ENCODE measurements at regions not wholly inside any gene's neighbourhood (a gene's known extent, or its start where the extent isn't known, plus 50 kb on each side); places are given as distances from the start of the nearest gene placed in this dataset.
"Not testable (repeated sequence)": the region's sequence is repeated elsewhere in the genome, so short reads cannot be mapped to it uniquely, and the experiment has no call there.

GRCh38 chr1:65527190-65527589 lies 106.7 kb downstream of the LEPR start:
- in situ Hi-C loops (cut with MboI; ENCODE audit: low sequenced_read_pairs), result no loop called here

GRCh38 chr1:65527707-65528503 lies 107.4 kb downstream of the LEPR start:
- in situ Hi-C loops (cut with MboI; ENCODE audit: low sequenced_read_pairs), result no loop called here

- in situ Hi-C loops (cut with MboI; ENCODE audit: low sequenced_read_pairs), result no loop called here
These were observed 111.6 kb downstream of the LEPR start for GRCh38 chr1:65531972-65532570.

- in situ Hi-C loops (cut with MboI; ENCODE audit: low sequenced_read_pairs), result no loop called here
These were observed 115.5 kb downstream of the LEPR start for GRCh38 chr1:65535981-65536380.

- in situ Hi-C loops (cut with MboI; ENCODE audit: low sequenced_read_pairs), result no loop called here
These were observed 117.6 kb downstream of the LEPR start for GRCh38 chr1:65538086-65538485.

GRCh38 chr1:65538664-65539063 lies 118.2 kb downstream of the LEPR start:
- in situ Hi-C loops (cut with MboI; ENCODE audit: low sequenced_read_pairs), result no loop called here

GRCh38 chr1:65539266-65540131 lies 119.0 kb downstream of the LEPR start:
- in situ Hi-C loops (cut with MboI; ENCODE audit: low sequenced_read_pairs), result no loop called here

GRCh38 chr1:65541161-65541560 lies 120.7 kb downstream of the LEPR start:
- in situ Hi-C loops (cut with MboI; ENCODE audit: low sequenced_read_pairs), result no loop called here

- in situ Hi-C loops (cut with MboI; ENCODE audit: low sequenced_read_pairs), result no loop called here
These were observed 121.4 kb downstream of the LEPR start for GRCh38 chr1:65541865-65542264.

GRCh38 chr1:65542592-65542991 lies 122.1 kb downstream of the LEPR start:
- in situ Hi-C loops (cut with MboI; ENCODE audit: low sequenced_read_pairs), result not testable (repeated sequence)

GRCh38 chr1:65550306-65551010 lies 130.0 kb downstream of the LEPR start:
- in situ Hi-C loops (cut with MboI; ENCODE audit: low sequenced_read_pairs), result not testable (repeated sequence)

- in situ Hi-C loops (cut with MboI; ENCODE audit: low sequenced_read_pairs), result not testable (repeated sequence)
These were observed 132.0 kb downstream of the LEPR start for GRCh38 chr1:65552484-65552883.

- in situ Hi-C loops (cut with MboI; ENCODE audit: low sequenced_read_pairs), result not testable (repeated sequence)
These were observed 133.8 kb downstream of the LEPR start for GRCh38 chr1:65554086-65554764.

- in situ Hi-C loops (cut with MboI; ENCODE audit: low sequenced_read_pairs), result no loop called here
These were observed 134.4 kb downstream of the LEPR start for GRCh38 chr1:65554829-65555228.

- in situ Hi-C loops (cut with MboI; ENCODE audit: low sequenced_read_pairs), result no loop called here
These were observed 137.7 kb downstream of the LEPR start for GRCh38 chr1:65558215-65558614.

GRCh38 chr1:65564493-65564892 lies 144.0 kb downstream of the LEPR start:
- in situ Hi-C loops (cut with MboI; ENCODE audit: low sequenced_read_pairs), result no loop called here

- in situ Hi-C loops (cut with MboI; ENCODE audit: low sequenced_read_pairs), result no loop called here
These were observed 147.8 kb downstream of the LEPR start for GRCh38 chr1:65568285-65568684.

GRCh38 chr1:65572701-65573421 lies 152.4 kb downstream of the LEPR start:
- in situ Hi-C loops (cut with MboI; ENCODE audit: low sequenced_read_pairs), result no loop called here

- in situ Hi-C loops (cut with MboI; ENCODE audit: low sequenced_read_pairs), result no loop called here
These were observed 156.8 kb downstream of the LEPR start for GRCh38 chr1:65577278-65577677.

GRCh38 chr1:65577982-65578381 lies 157.5 kb downstream of the LEPR start:
- in situ Hi-C loops (cut with MboI; ENCODE audit: low sequenced_read_pairs), result not testable (repeated sequence)

All from HL-60/S4 (cell line).